H1 (cell line): ENCODE measurements at regions not wholly inside any gene's neighbourhood (a gene's known extent, or its start where the extent isn't known, plus 50 kb on each side); places are given as distances from the start of the nearest gene placed in this dataset.

Source experiments
- CTCF ChIA-PET: fragments of 300-600 bp; sonication (Branson Sonifier 250); formaldehyde crosslinking; loops from one replicate; lab custom pipeline; 2021; ENCODE audit not compliant: partially characterized antibody; lab: Charles Lee
- POLR2A ChIA-PET: fragments of 300-600 bp; sonication (Branson Sonifier 250); formaldehyde crosslinking; loops from one replicate; lab custom pipeline; 2021; ENCODE audit warnings: inconsistent platforms; ENCODE audit not compliant: partially characterized antibody; lab: Charles Lee
- DNase-seq, 2 experiments: peaks; one replicate each; pipeline versions ENCODE4 v3.0.0 to v3.0.0-alpha.2; 2010 to 2022; ENCODE audit warnings: low spot score in 2 of 2, low read depth in 1 of 2, mixed read lengths in 1 of 2
- FAIRE-seq: peaks from 2 replicates; lab custom pipeline; 2011; peaks lifted over from hg19 to GRCh38; lab: Jason Lieb, UNC
- H2AFZ ChIP-seq: 2 replicates; pipeline ENCODE4 v1.8.1; 2012; ENCODE audit warnings: low read length, inconsistent platforms
- H2AK5ac ChIP-seq: 2 replicates; pipeline ENCODE4 v1.6.1; 2013; ENCODE audit warnings: low read depth, low read length
- H2BK120ac ChIP-seq: replicated peaks from 2 replicates; pipeline ENCODE3; 2013; ENCODE audit warnings: low read depth, low read length, inconsistent platforms
- H2BK12ac ChIP-seq: 2 replicates; pipeline ENCODE4 v1.6.1; 2013; ENCODE audit warnings: low read depth, low read length
- H2BK15ac ChIP-seq: 2 replicates; pipeline ENCODE4 v1.6.1; 2013; ENCODE audit warnings: low read length
- H2BK20ac ChIP-seq: 2 replicates; pipeline ENCODE4 v1.6.1; 2013; ENCODE audit warnings: low read length
- H2BK5ac ChIP-seq: 2 replicates; pipeline ENCODE4 v1.6.1; 2013; ENCODE audit warnings: low read depth, low read length
- H3K14ac ChIP-seq: 2 replicates; pipeline ENCODE4 v1.6.1; 2013; ENCODE audit warnings: inconsistent platforms; ENCODE audit not compliant: insufficient read length
- H3K18ac ChIP-seq: 2 replicates; pipeline ENCODE4 v1.6.1; 2013; ENCODE audit warnings: low read length; ENCODE audit errors: extremely low read depth
- H3K23ac ChIP-seq: 2 replicates; pipeline ENCODE4 v1.6.1; 2013; ENCODE audit warnings: inconsistent platforms; ENCODE audit not compliant: insufficient read length
- H3K23me2 ChIP-seq: 2 replicates; pipeline ENCODE4 v1.6.1; 2013; ENCODE audit warnings: low read depth, low read length
- H3K27ac ChIP-seq: 2 replicates; pipeline ENCODE4 v1.6.1; 2011; ENCODE audit warnings: low read depth, low read length, inconsistent platforms
- H3K27me3 ChIP-seq, 4 experiments: replicated peaks in 1 of 4; 1 replicate in 1 of 4; 2 replicates in 3 of 4; pipeline versions ENCODE4 v1.6.1 to v1.8.1; 2011 to 2013; ENCODE audit warnings: low read length in 3 of 4, mild to moderate bottlenecking in 3 of 4, inconsistent platforms in 2 of 4, mixed read lengths in 2 of 4, moderate library complexity in 1 of 4; ENCODE audit not compliant: control insufficient read depth in 3 of 4, insufficient read depth in 3 of 4; ENCODE audit errors: extremely low read depth in 1 of 4
- H3K36me3 ChIP-seq, 4 experiments: 2 replicates each; pipeline versions ENCODE4 v1.6.1 to v1.8.1; 2011 to 2013; ENCODE audit warnings: mild to moderate bottlenecking in 4 of 4, low read length in 3 of 4, moderate library complexity in 2 of 4, control low read depth in 1 of 4, inconsistent platforms in 1 of 4; ENCODE audit not compliant: insufficient read depth in 4 of 4, control insufficient read depth in 2 of 4
- H3K4ac ChIP-seq: replicated peaks from 2 replicates; pipeline ENCODE3; 2013; ENCODE audit warnings: low read length, low read depth, mixed read lengths, inconsistent platforms; ENCODE audit not compliant: insufficient read length
- H3K4me1 ChIP-seq, 4 experiments: replicated peaks in 1 of 4; 1 replicate in 1 of 4; 2 replicates in 3 of 4; pipeline versions ENCODE4 v1.6.1 to v1.8.1; 2011 to 2013; ENCODE audit warnings: low read length in 3 of 4, inconsistent platforms in 2 of 4, mixed read lengths in 1 of 4; ENCODE audit not compliant: insufficient read depth in 4 of 4, control insufficient read depth in 3 of 4
- H3K4me2 ChIP-seq, 2 experiments: 2 replicates each; pipeline versions ENCODE4 v1.6.1 to v1.8.1; 2011 to 2013; ENCODE audit warnings: low read depth in 2 of 2, low read length in 2 of 2, control low read depth in 1 of 2, inconsistent platforms in 1 of 2, mild to moderate bottlenecking in 1 of 2; ENCODE audit not compliant: insufficient read depth in 1 of 2
- H3K4me3 ChIP-seq, 4 experiments: fragments of 200-600, 300-600 bp in 1 of 4; sonication (generic), shearing (Covaris generic), sonication (Bioruptor Twin) in 1 of 4; 2 replicates each; pipeline versions ENCODE4 v1.5.1 to v1.8.1; 2011 to 2016; ENCODE audit warnings: low read length in 4 of 4, low read depth in 3 of 4, control low read depth in 2 of 4, inconsistent platforms in 2 of 4, mild to moderate bottlenecking in 2 of 4, mixed read lengths in 1 of 4, moderate library complexity in 1 of 4; ENCODE audit not compliant: insufficient read depth in 2 of 4; ENCODE audit errors: extremely low read depth in 1 of 4
- H3K56ac ChIP-seq: replicated peaks from 2 replicates; pipeline ENCODE3; 2013; ENCODE audit warnings: low read depth, mild to moderate bottlenecking, mixed read lengths, low read length, inconsistent platforms; ENCODE audit not compliant: insufficient read length
- H3K79me1 ChIP-seq: 2 replicates; pipeline ENCODE4 v1.6.1; 2013; ENCODE audit warnings: low read depth, low read length, control low read depth
- H3K79me2 ChIP-seq, 2 experiments: 2 replicates each; pipeline versions ENCODE4 v1.6.1 to v1.8.1; 2012 to 2013; ENCODE audit warnings: low read length in 2 of 2, mild to moderate bottlenecking in 2 of 2, inconsistent platforms in 1 of 2; ENCODE audit not compliant: insufficient read depth in 2 of 2, control insufficient read depth in 1 of 2
- H3K9ac ChIP-seq, 4 experiments: replicated peaks in 1 of 4; 1 replicate in 1 of 4; 2 replicates in 3 of 4; pipeline versions ENCODE4 v1.6.1 to v1.8.1; 2011 to 2013; ENCODE audit warnings: low read depth in 3 of 4, low read length in 3 of 4, control low read depth in 2 of 4, mild to moderate bottlenecking in 2 of 4, moderate library complexity in 2 of 4, inconsistent platforms in 1 of 4; ENCODE audit errors: extremely low read depth in 1 of 4
- H3K9me3 ChIP-seq, 2 experiments: 2 replicates each; pipeline versions ENCODE4 v1.6.1 to v1.8.1; 2012 to 2013; ENCODE audit warnings: mild to moderate bottlenecking in 2 of 2, moderate library complexity in 2 of 2, control low read depth in 1 of 2, inconsistent platforms in 1 of 2, low read depth in 1 of 2, low read length in 1 of 2, mixed read lengths in 1 of 2; ENCODE audit not compliant: insufficient read depth in 2 of 2
- H4K20me1 ChIP-seq, 2 experiments: replicated peaks in 1 of 2; 2 replicates each; pipeline versions ENCODE3 to v1.8.1; 2011 to 2013; ENCODE audit warnings: inconsistent platforms in 2 of 2, low read length in 2 of 2, mild to moderate bottlenecking in 1 of 2; ENCODE audit not compliant: insufficient read depth in 2 of 2, control insufficient read depth in 1 of 2
- H4K5ac ChIP-seq: 2 replicates; pipeline ENCODE4 v1.6.1; 2013; ENCODE audit warnings: low read length, low read depth, mixed read lengths, inconsistent platforms; ENCODE audit not compliant: insufficient read length
- H4K8ac ChIP-seq: 2 replicates; pipeline ENCODE4 v1.8.0; 2013; ENCODE audit warnings: mild to moderate bottlenecking, moderate library complexity, low read length, inconsistent platforms; ENCODE audit not compliant: insufficient read depth; ENCODE audit errors: extremely low read depth
- H4K91ac ChIP-seq: replicated peaks from 2 replicates; pipeline ENCODE3; 2013; ENCODE audit warnings: low read length, mixed read lengths, inconsistent platforms; ENCODE audit not compliant: insufficient read length
- CHD2 ChIP-seq: IDR thresholded peaks from 2 replicates; pipeline ENCODE4 v1.6.1; 2012; ENCODE audit warnings: low read length, improper control_type of control experiment
- FOSL1 ChIP-seq: IDR thresholded peaks from 2 replicates; pipeline ENCODE4 v1.6.1; 2011; ENCODE audit warnings: mild to moderate bottlenecking, low read depth, low read length, moderate library complexity; ENCODE audit not compliant: insufficient read depth
- JUND ChIP-seq: IDR thresholded peaks from 2 replicates; pipeline ENCODE4 v1.6.1; 2011; ENCODE audit warnings: mild to moderate bottlenecking, improper control_type of control experiment, low read length
- SIN3A ChIP-seq, 2 experiments: IDR thresholded peaks in 1 of 2; conservative IDR thresholded peaks in 1 of 2; 2 replicates each; pipeline ENCODE4 v1.6.1; 2011 to 2012; ENCODE audit warnings: low read length in 2 of 2, improper control_type of control experiment in 1 of 2, low read depth in 1 of 2, mild to moderate bottlenecking in 1 of 2
- TAF1 ChIP-seq: IDR thresholded peaks from 2 replicates; pipeline ENCODE4 v1.6.1; 2011; ENCODE audit warnings: mild to moderate bottlenecking, low read depth, low read length
- ZNF274 ChIP-seq: IDR thresholded peaks from 2 replicates; pipeline ENCODE4 v1.7.0; 2012; ENCODE audit warnings: low read length, borderline replicate concordance; ENCODE audit errors: extremely low read depth
- WGBS, 2 experiments: shearing (Covaris generic) in 1 of 2; methylation state at CpG; one replicate each; pipeline versions ENCODE4 v1.1.6 to v1.1.7; 2013 to 2015; ENCODE audit warnings: low lambda C conversion rate in 2 of 2, mixed read lengths in 2 of 2, inconsistent platforms in 1 of 2, low coverage in 1 of 2, missing lambda C conversion rate in 1 of 2; ENCODE audit not compliant: insufficient replicate concordance in 2 of 2, insufficient coverage in 1 of 2, insufficient read length in 1 of 2; ENCODE audit errors: extremely low coverage in 1 of 2, missing lambda C conversion rate in 1 of 2; 5-methylcytosine and 5-hydroxymethylcytosine counted together

DNA sequence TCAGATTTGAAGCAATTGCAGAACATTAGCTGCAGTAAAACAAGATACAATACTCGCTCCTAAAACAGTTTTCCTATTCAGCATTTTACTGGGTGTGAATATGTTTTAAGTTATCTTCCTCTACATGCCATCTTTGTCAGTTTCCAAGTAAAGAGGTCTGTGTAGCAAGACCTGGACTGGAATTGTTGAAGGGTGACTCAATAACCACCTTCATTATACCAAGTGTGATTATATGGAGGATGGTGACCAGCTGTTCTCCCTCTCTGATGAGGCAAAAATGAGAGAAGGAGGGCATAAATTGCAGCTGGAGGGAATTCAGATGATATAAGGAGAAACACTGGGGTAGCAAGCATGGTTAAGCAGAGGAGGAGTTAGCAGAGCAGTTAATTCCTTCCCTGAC is 922.1 kb upstream of the SLIT2 start:
- WGBS, 2 experiments: 100% methylated on average over 1 of the region's 1 CpG; no CpG with 5 or more reads in 1 of the 2 experiments
- no peak for FAIRE-seq

More for the DNA sequence above, 922.1 kb upstream of the SLIT2 start:
- no peak overlapping the region for H3K27ac ChIP-seq
- CTCF ChIA-PET: no interaction called here
- no peak for DNase-seq
- H3K18ac ChIP-seq: no peak overlapping the region
- H4K20me1 ChIP-seq: no peaks in the 10 kb centered on the region
- no peak overlapping the region for H2BK5ac ChIP-seq
- H3K4ac ChIP-seq: no peak overlapping the region
- H4K5ac ChIP-seq: no peak overlapping the region
- no peak overlapping the region for H2BK12ac ChIP-seq
- POLR2A ChIA-PET: no interaction called here
- no peak overlapping the region for H3K14ac ChIP-seq
- H3K9me3 ChIP-seq: no peaks in the 10 kb centered on the region
- H3K4me3 ChIP-seq: no peak overlapping the region
- no peaks in the 10 kb centered on the region for H3K4me1 ChIP-seq
- no peak overlapping the region for H3K23ac ChIP-seq
- H3K23me2 ChIP-seq: no peaks in the 10 kb centered on the region
- H2AFZ ChIP-seq: no peak overlapping the region
- no peak overlapping the region for H2BK20ac ChIP-seq
- H4K91ac ChIP-seq: no peak overlapping the region
- no peaks in the 10 kb centered on the region for H3K79me2 ChIP-seq
- no peak overlapping the region for H2BK15ac ChIP-seq
- no peaks in the 10 kb centered on the region for H3K36me3 ChIP-seq
- no peak for TF ChIP-seq CHD2
- no peak for TF ChIP-seq SIN3A (conservative IDR thresholded peaks at IDR 0.05 in 1 of 2, IDR thresholded peaks at IDR 0.05 in 1 of 2; ENCODE audit: low read depth in 1 of 2, low read length in 2 of 2)
- no peak for TF ChIP-seq FOSL1
- TF ChIP-seq JUND: no peak
- no peak for TF ChIP-seq ZNF274
- TF ChIP-seq TAF1: no peak
- H3K56ac ChIP-seq: no peak overlapping the region
- H3K9ac ChIP-seq: no peak overlapping the region
- H3K79me1 ChIP-seq: no peaks in the 10 kb centered on the region
- no peak overlapping the region for H3K4me2 ChIP-seq
- H2AK5ac ChIP-seq: no peak overlapping the region
- H2BK120ac ChIP-seq: no peak overlapping the region
- H3K27me3 ChIP-seq: no peaks in the 10 kb centered on the region
- no peak overlapping the region for H4K8ac ChIP-seq
